ENCODE measurements at regions not wholly inside any gene's neighbourhood (a gene's known extent, or its start where the extent isn't known, plus 50 kb on each side); places are given as distances from the start of the nearest gene placed in this dataset.

- no peak for TF ChIP-seq MED13 (CRISPR knock-in tag; IDR thresholded peaks at IDR 0.05)
- TF ChIP-seq EZH2 (conservative IDR thresholded peaks at IDR 0.05; ENCODE audit: low read depth, low read length): no peak
- TF ChIP-seq, protein P1, sequence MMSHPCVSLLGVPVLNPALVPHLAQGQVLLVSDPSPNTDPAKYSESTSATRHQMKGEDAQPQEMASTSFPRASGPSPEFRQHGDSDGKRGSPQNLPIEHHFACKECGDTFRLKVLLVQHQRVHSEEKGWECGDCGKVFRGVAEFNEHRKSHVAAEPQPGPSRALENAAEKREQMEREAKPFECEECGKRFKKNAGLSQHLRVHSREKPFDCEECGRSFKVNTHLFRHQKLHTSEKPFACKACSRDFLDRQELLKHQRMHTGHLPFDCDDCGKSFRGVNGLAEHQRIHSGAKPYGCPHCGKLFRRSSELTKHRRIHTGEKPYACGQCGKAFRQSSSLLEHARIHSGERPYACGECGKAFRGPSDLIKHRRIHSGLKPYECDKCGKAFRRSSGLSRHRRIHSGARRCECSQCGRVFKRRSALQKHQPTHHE (CRISPR knock-in tag; IDR thresholded peaks at IDR 0.05; ENCODE audit: borderline replicate concordance): no peak
- TF ChIP-seq POLR2A (IDR thresholded peaks at IDR 0.05; ENCODE audit: insufficient read depth in 1 of 2, low read depth in 2 of 2, low read length in 2 of 2): no peak
- TF ChIP-seq SNRNP70 (IDR thresholded peaks at IDR 0.05; ENCODE audit: low read depth, low read length): no peak
- no peak for TF ChIP-seq GABPA (IDR thresholded peaks at IDR 0.05; ENCODE audit: low read depth, low read length)
- TF ChIP-seq GABPA (CRISPR knock-in tag; IDR thresholded peaks at IDR 0.05; ENCODE audit: low read depth): no peak
- TF ChIP-seq CTCF (CRISPR knock-in tag; IDR thresholded peaks at IDR 0.05): no peak
- TF ChIP-seq ZBTB10 (CRISPR knock-in tag; IDR thresholded peaks at IDR 0.05; ENCODE audit: borderline replicate concordance): no peak
- no peak for TF ChIP-seq SP1 (IDR thresholded peaks at IDR 0.05)
- no peak for TF ChIP-seq SP1 (CRISPR knock-in tag; IDR thresholded peaks at IDR 0.05)
- TF ChIP-seq SMC3 (IDR thresholded peaks at IDR 0.05; ENCODE audit: low read length): no peak
- no peak for TF ChIP-seq ZNF329 (CRISPR knock-in tag; IDR thresholded peaks at IDR 0.05; ENCODE audit: low read depth)
- no peak for TF ChIP-seq ZNF510 (CRISPR knock-in tag; IDR thresholded peaks at IDR 0.05; ENCODE audit: low read depth)
Observed at GRCh38 chr1:221415651-221416050, 326.2 kb downstream of the DUSP10 start.

Measured in HepG2 (cell line).